Endothelial cell of umbilical vein (primary cell): ENCODE measurements at regions not wholly inside any gene's neighbourhood (a gene's known extent, or its start where the extent isn't known, plus 50 kb on each side); places are given as distances from the start of the nearest gene placed in this dataset.

Source experiments
- CTCF ChIP-seq, 2 donors: IDR thresholded peaks; 1 replicate in 1 of 2; 2 replicates in 1 of 2; pipeline ENCODE4 v1.5.1; 2011; ENCODE audit warnings: low read length in 2 of 2, mild to moderate bottlenecking in 2 of 2, moderate library complexity in 2 of 2, control low read depth in 1 of 2, inconsistent platforms in 1 of 2, low read depth in 1 of 2; ENCODE audit not compliant: insufficient read depth in 1 of 2; ENCODE audit errors: extremely low read depth in 1 of 2
- EZH2 ChIP-seq: IDR thresholded peaks from 2 replicates; pipeline ENCODE4 v1.6.1; 2012; ENCODE audit warnings: borderline replicate concordance, low read depth, mild to moderate bottlenecking, moderate library complexity, low read length, inconsistent platforms; ENCODE audit not compliant: severe bottlenecking
- FOS ChIP-seq: IDR thresholded peaks from 2 replicates; pipeline ENCODE4 v1.6.1; 2011; ENCODE audit warnings: mild to moderate bottlenecking, low read length, moderate library complexity, borderline replicate concordance; ENCODE audit not compliant: insufficient read depth
- GATA2 ChIP-seq: IDR thresholded peaks from 2 replicates; pipeline ENCODE4 v1.7.0; 2011; ENCODE audit warnings: low read depth, mild to moderate bottlenecking, moderate library complexity, mixed read lengths, low read length; ENCODE audit not compliant: insufficient read length, insufficient read depth
- POLR2A ChIP-seq: IDR thresholded peaks from 2 replicates; pipeline ENCODE4 v1.6.1; 2012; ENCODE audit warnings: low read depth, mild to moderate bottlenecking, control low read depth, low read length

GRCh38 chr6:137313211-137313610 is 94.0 kb upstream of the IFNGR1 start:
- TF ChIP-seq EZH2, result no peak
- TF ChIP-seq POLR2A, result no peak
- no peak for TF ChIP-seq CTCF (IDR thresholded peaks at IDR 0.05; ENCODE audit: extremely low read depth in 1 of 2, insufficient read depth in 1 of 2, low read depth in 1 of 2, low read length in 2 of 2)
- no peak for TF ChIP-seq GATA2
- TF ChIP-seq FOS, result no peak
